ENCODE measurements at regions not wholly inside any gene's neighbourhood (a gene's known extent, or its start where the extent isn't known, plus 50 kb on each side); places are given as distances from the start of the nearest gene placed in this dataset.

DNA sequence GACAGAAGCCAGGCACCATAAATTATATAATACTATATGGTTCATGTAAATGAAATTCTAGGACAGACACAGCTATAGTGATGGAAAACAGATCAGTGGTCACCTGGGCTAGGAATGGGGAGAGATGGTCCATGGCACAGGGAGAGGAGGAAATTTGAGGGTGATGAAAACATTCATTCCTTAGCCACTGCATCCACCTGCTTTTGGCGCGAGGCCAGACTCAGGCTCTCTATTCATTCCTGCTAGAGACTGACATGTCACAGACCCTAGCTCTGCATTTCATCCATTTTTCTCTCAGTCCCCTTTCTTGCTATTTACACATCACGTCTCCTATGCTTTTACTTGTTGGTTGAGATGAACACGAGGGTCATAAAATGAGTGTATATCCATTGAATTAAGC is 628.3 kb upstream of the SLC10A2 start:
- Histone ChIP-seq H3K27me3 (ENCODE audit: control insufficient read depth in 3 of 3, insufficient read depth in 3 of 3, low read depth in 1 of 3, low read length in 3 of 3) (no peaks in the 10 kb centered on the region), H3K79me1 (ENCODE audit: low read depth, low read length) (no peaks in the 10 kb centered on the region), H3K4me1 (ENCODE audit: control insufficient read depth in 2 of 2, insufficient read depth in 1 of 2, low read depth in 1 of 2, low read length in 2 of 2) (no peaks in the 10 kb centered on the region), H4K91ac (ENCODE audit: low read depth, low read length, poor library complexity) (no peak overlapping the region), H2BK5ac (ENCODE audit: low read length) (no peak overlapping the region), H3K14ac (ENCODE audit: low read length) (no peak overlapping the region), H4K8ac (ENCODE audit: low read depth, low read length) (no peak overlapping the region), H3K4me3 (ENCODE audit: low read length in 2 of 2) (no peak overlapping the region), H2BK12ac (ENCODE audit: low read length) (no peak overlapping the region), H2BK15ac (ENCODE audit: low read length) (no peak overlapping the region), H2AFZ (ENCODE audit: low read length) (no peak overlapping the region), H3K4ac (ENCODE audit: low read length) (no peak overlapping the region), H3K4me2 (ENCODE audit: insufficient read depth, low read length, poor library complexity, severe bottlenecking) (no peak overlapping the region), H3K36me3 (replicated peaks in 1 of 2; ENCODE audit: control insufficient read depth in 2 of 2, insufficient read depth in 2 of 2, low read length in 2 of 2) (no peaks in the 10 kb centered on the region), H2BK120ac (ENCODE audit: low read depth, low read length) (no peak overlapping the region), H3K27ac (replicated peaks; ENCODE audit: low read length) (no peak overlapping the region), H3K9me3 (replicated peaks in 1 of 2; ENCODE audit: control insufficient read depth in 2 of 2, insufficient read depth in 1 of 2, low read depth in 1 of 2, low read length in 2 of 2) (no peaks in the 10 kb centered on the region), H3K23ac (ENCODE audit: low read depth, low read length, poor library complexity) (no peak overlapping the region), H2AK5ac (ENCODE audit: low read depth, low read length) (no peak overlapping the region), H3K9ac (ENCODE audit: low read depth, low read length, poor library complexity) (no peak overlapping the region), H3K18ac (ENCODE audit: low read length) (no peak overlapping the region)
- no CpG with 5 or more reads among the region's 4 CpGs for WGBS, 2 donors (ENCODE audit: extremely low coverage in 2 of 2, insufficient read length in 2 of 2, insufficient replicate concordance in 1 of 2)
- no peak for DNase-seq (ENCODE audit: low spot score)

DNA sequence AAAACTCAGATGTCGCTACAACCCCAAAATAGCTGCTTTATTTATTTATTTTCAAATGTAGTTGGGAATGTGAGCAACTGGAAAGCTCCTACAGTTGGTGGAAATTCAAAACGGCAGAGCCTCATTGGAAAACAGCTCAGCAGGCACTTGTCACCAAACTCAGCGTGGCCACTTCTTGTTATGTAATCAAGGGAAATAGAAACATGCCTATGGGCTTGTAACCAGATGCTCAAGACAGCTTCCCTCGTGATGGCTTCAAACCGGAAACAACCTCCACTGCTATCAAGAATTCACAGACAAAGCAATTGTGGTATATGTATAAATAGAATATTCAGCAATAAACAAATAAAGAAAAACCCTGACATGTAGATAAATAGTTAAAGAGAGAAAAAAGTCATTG is 627.8 kb upstream of the SLC10A2 start:
- no peak overlapping the region for H2BK12ac ChIP-seq (ENCODE audit: low read length)
- H3K4ac ChIP-seq (ENCODE audit: low read length) = no peak overlapping the region
- no peaks in the 10 kb centered on the region for H3K36me3 ChIP-seq (replicated peaks in 1 of 2; ENCODE audit: control insufficient read depth in 2 of 2, insufficient read depth in 2 of 2, low read length in 2 of 2)
- H3K9me3 ChIP-seq (replicated peaks in 1 of 2; ENCODE audit: control insufficient read depth in 2 of 2, insufficient read depth in 1 of 2, low read depth in 1 of 2, low read length in 2 of 2) = no peaks in the 10 kb centered on the region
- no CpG with 5 or more reads among the region's 5 CpGs for WGBS, 2 donors (ENCODE audit: extremely low coverage in 2 of 2, insufficient read length in 2 of 2, insufficient replicate concordance in 1 of 2)
- no peak overlapping the region for H3K18ac ChIP-seq (ENCODE audit: low read length)
- no peak overlapping the region for H3K9ac ChIP-seq (ENCODE audit: low read depth, low read length, poor library complexity)
- no peak overlapping the region for H4K91ac ChIP-seq (ENCODE audit: low read depth, low read length, poor library complexity)
- no peak overlapping the region for H4K8ac ChIP-seq (ENCODE audit: low read depth, low read length)
- no peak overlapping the region for H3K27ac ChIP-seq (replicated peaks; ENCODE audit: low read length)
- H2BK15ac ChIP-seq (ENCODE audit: low read length) = no peak overlapping the region
- no peak overlapping the region for H3K23ac ChIP-seq (ENCODE audit: low read depth, low read length, poor library complexity)
- no peak overlapping the region for H2BK5ac ChIP-seq (ENCODE audit: low read length)
- H2AK5ac ChIP-seq (ENCODE audit: low read depth, low read length) = no peak overlapping the region
- no peaks in the 10 kb centered on the region for H3K4me1 ChIP-seq (ENCODE audit: control insufficient read depth in 2 of 2, insufficient read depth in 1 of 2, low read depth in 1 of 2, low read length in 2 of 2)
- no peaks in the 10 kb centered on the region for H3K27me3 ChIP-seq (ENCODE audit: control insufficient read depth in 3 of 3, insufficient read depth in 3 of 3, low read depth in 1 of 3, low read length in 3 of 3)
- no peak overlapping the region for H3K14ac ChIP-seq (ENCODE audit: low read length)
- no peaks in the 10 kb centered on the region for H3K79me1 ChIP-seq (ENCODE audit: low read depth, low read length)
- no peak overlapping the region for H3K4me3 ChIP-seq (ENCODE audit: low read length in 2 of 2)
- H2BK120ac ChIP-seq (ENCODE audit: low read depth, low read length) = no peak overlapping the region
- no peak overlapping the region for H3K4me2 ChIP-seq (ENCODE audit: insufficient read depth, low read length, poor library complexity, severe bottlenecking)
- no peak for DNase-seq (ENCODE audit: low spot score)
- H2AFZ ChIP-seq (ENCODE audit: low read length) = no peak overlapping the region

DNA sequence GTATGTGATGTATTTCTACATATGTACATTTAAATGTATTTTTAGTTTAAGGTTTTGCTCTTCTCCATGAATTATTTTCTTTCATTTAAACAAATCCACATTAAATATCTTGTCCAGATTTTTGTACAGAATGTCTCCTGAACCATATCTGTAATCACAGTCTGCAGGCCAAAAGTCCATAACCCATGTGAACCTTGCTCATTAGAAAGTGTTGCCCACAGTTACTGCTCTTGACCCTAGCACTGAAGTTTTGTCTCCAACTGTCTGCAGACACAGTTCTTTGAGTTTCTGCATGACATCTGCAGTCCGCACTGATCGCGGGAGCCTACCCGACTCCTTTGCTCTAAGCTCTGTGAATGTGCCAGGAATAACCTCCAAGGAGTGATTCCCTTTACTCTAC is 626.2 kb upstream of the SLC10A2 start:
- no peak overlapping the region for H3K4ac ChIP-seq (ENCODE audit: low read length)
- no CpG with 5 or more reads among the region's 4 CpGs for WGBS, 2 donors (ENCODE audit: extremely low coverage in 2 of 2, insufficient read length in 2 of 2, insufficient replicate concordance in 1 of 2)
- no peak overlapping the region for H4K8ac ChIP-seq (ENCODE audit: low read depth, low read length)
- H3K23ac ChIP-seq (ENCODE audit: low read depth, low read length, poor library complexity) = no peak overlapping the region
- H3K9ac ChIP-seq (ENCODE audit: low read depth, low read length, poor library complexity) = no peak overlapping the region
- no peaks in the 10 kb centered on the region for H3K36me3 ChIP-seq (replicated peaks in 1 of 2; ENCODE audit: control insufficient read depth in 2 of 2, insufficient read depth in 2 of 2, low read length in 2 of 2)
- DNase-seq (ENCODE audit: low spot score) = no peak
- no peak overlapping the region for H3K27ac ChIP-seq (replicated peaks; ENCODE audit: low read length)
- H2BK12ac ChIP-seq (ENCODE audit: low read length) = no peak overlapping the region
- H3K9me3 ChIP-seq (replicated peaks in 1 of 2; ENCODE audit: control insufficient read depth in 2 of 2, insufficient read depth in 1 of 2, low read depth in 1 of 2, low read length in 2 of 2) = no peaks in the 10 kb centered on the region
- H3K4me2 ChIP-seq (ENCODE audit: insufficient read depth, low read length, poor library complexity, severe bottlenecking) = no peak overlapping the region
- H4K91ac ChIP-seq (ENCODE audit: low read depth, low read length, poor library complexity) = no peak overlapping the region
- H2BK15ac ChIP-seq (ENCODE audit: low read length) = no peak overlapping the region
- H2BK120ac ChIP-seq (ENCODE audit: low read depth, low read length) = no peak overlapping the region
- no peaks in the 10 kb centered on the region for H3K4me1 ChIP-seq (ENCODE audit: control insufficient read depth in 2 of 2, insufficient read depth in 1 of 2, low read depth in 1 of 2, low read length in 2 of 2)
- no peak overlapping the region for H3K18ac ChIP-seq (ENCODE audit: low read length)
- H3K27me3 ChIP-seq (ENCODE audit: control insufficient read depth in 3 of 3, insufficient read depth in 3 of 3, low read depth in 1 of 3, low read length in 3 of 3) = no peaks in the 10 kb centered on the region
- H3K79me1 ChIP-seq (ENCODE audit: low read depth, low read length) = no peaks in the 10 kb centered on the region
- H3K14ac ChIP-seq (ENCODE audit: low read length) = no peak overlapping the region
- no peak overlapping the region for H2AK5ac ChIP-seq (ENCODE audit: low read depth, low read length)
- H2AFZ ChIP-seq (ENCODE audit: low read length) = no peak overlapping the region
- no peak overlapping the region for H2BK5ac ChIP-seq (ENCODE audit: low read length)
- no peak overlapping the region for H3K4me3 ChIP-seq (ENCODE audit: low read length in 2 of 2)

DNA sequence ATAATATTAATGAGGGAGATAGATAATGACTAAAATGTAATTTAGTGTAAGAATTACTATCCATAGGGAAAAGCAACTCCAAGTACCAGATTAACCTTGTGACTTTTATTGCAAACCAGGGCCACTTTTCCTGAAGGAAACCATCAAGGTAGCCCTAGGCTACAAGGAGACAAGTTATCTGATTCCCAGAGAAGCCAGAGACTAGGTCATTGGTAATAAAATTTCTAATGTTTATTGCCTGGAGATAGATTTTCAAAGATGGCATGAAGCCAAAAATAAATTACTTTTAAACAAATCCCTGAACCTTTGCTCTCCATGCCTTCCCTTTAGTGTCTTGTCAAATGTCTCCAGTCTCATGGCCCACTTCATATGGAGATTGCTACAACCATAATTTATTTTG is 610.1 kb upstream of the SLC10A2 start:
- Histone ChIP-seq H3K14ac (ENCODE audit: low read length) (no peak overlapping the region), H2BK15ac (ENCODE audit: low read length) (no peak overlapping the region), H2BK5ac (ENCODE audit: low read length) (no peak overlapping the region), H2AK5ac (ENCODE audit: low read depth, low read length) (no peak overlapping the region), H3K9me3 (replicated peaks in 1 of 2; ENCODE audit: control insufficient read depth in 2 of 2, insufficient read depth in 1 of 2, low read depth in 1 of 2, low read length in 2 of 2) (no peaks in the 10 kb centered on the region), H3K27me3 (ENCODE audit: control insufficient read depth in 3 of 3, insufficient read depth in 3 of 3, low read depth in 1 of 3, low read length in 3 of 3) (no peaks in the 10 kb centered on the region), H3K4me2 (ENCODE audit: insufficient read depth, low read length, poor library complexity, severe bottlenecking) (no peak overlapping the region), H2BK120ac (ENCODE audit: low read depth, low read length) (no peak overlapping the region), H2AFZ (ENCODE audit: low read length) (no peak overlapping the region), H3K27ac (replicated peaks; ENCODE audit: low read length) (no peak overlapping the region), H3K18ac (ENCODE audit: low read length) (no peak overlapping the region), H2BK12ac (ENCODE audit: low read length) (no peak overlapping the region), H3K4me1 (ENCODE audit: control insufficient read depth in 2 of 2, insufficient read depth in 1 of 2, low read depth in 1 of 2, low read length in 2 of 2) (no peaks in the 10 kb centered on the region), H3K36me3 (replicated peaks in 1 of 2; ENCODE audit: control insufficient read depth in 2 of 2, insufficient read depth in 2 of 2, low read length in 2 of 2) (no peaks in the 10 kb centered on the region), H3K4me3 (ENCODE audit: low read length in 2 of 2) (no peak overlapping the region), H3K4ac (ENCODE audit: low read length) (no peak overlapping the region), H4K91ac (ENCODE audit: low read depth, low read length, poor library complexity) (no peak overlapping the region), H3K9ac (ENCODE audit: low read depth, low read length, poor library complexity) (no peak overlapping the region), H3K79me1 (ENCODE audit: low read depth, low read length) (no peaks in the 10 kb centered on the region), H4K8ac (ENCODE audit: low read depth, low read length) (no peak overlapping the region), H3K23ac (ENCODE audit: low read depth, low read length, poor library complexity) (no peak overlapping the region)
- no peak for DNase-seq (ENCODE audit: low spot score)

Data from neuronal stem cell (in vitro differentiated cells).